GM12878 (cell line): ENCODE measurements at regions not wholly inside any gene's neighbourhood (a gene's known extent, or its start where the extent isn't known, plus 50 kb on each side); places are given as distances from the start of the nearest gene placed in this dataset.

Experiments
- ATAC-seq: fragments of 200-7000 bp; cut with Tn5 transposase; 3 replicates; pipeline ENCODE4 v1.9.1; 2020; ENCODE audit warnings: mild to moderate bottlenecking, moderate library complexity
- BruUV-seq: library from RNA; stranded (reverse); fragments of 400-500 nt; replicated peaks from 2 replicates; lab custom pipeline; 2021; lab: Mats Ljungman, UMichigan
- CTCF ChIA-PET: fragments of 300-600 bp; sonication (Branson Sonifier 250); formaldehyde crosslinking; extraction: SDS; loops from one replicate; lab custom pipeline; 2021; ENCODE audit warnings: inconsistent platforms; lab: Yijun Ruan, JAX
- POLR2A ChIA-PET: fragments of 350-600 bp; formaldehyde crosslinking; extraction: SDS; loops from one replicate; lab custom pipeline; 2021; ENCODE audit warnings: inconsistent platforms; lab: Charles Lee
- RAD21 ChIA-PET: fragments of 300-600 bp; sonication (Branson Sonifier 250); formaldehyde crosslinking; loops from one replicate; lab custom pipeline; 2023; ENCODE audit warnings: antibody characterized with exemption; ENCODE audit not compliant: unreplicated experiment; lab: Charles Lee
- SMC1A ChIA-PET: fragments of 300-600 bp; sonication (Branson Sonifier 250); formaldehyde crosslinking; loops from one replicate; lab custom pipeline; 2023; ENCODE audit not compliant: unreplicated experiment, uncharacterized antibody; lab: Charles Lee
- DNase-seq: peaks from one replicate; pipeline ENCODE4 v3.0.0-alpha.2; 2011; ENCODE audit warnings: low read depth, low spot score
- FAIRE-seq: peaks from 3 replicates; lab custom pipeline; 2011; peaks lifted over from hg19 to GRCh38; lab: Jason Lieb, UNC
- H2AFZ ChIP-seq: 2 replicates; pipeline ENCODE4 v1.6.0; 2011; ENCODE audit warnings: low read depth, low read length, control low read depth; ENCODE audit not compliant: control insufficient read depth
- H3K27ac ChIP-seq: 2 replicates; pipeline ENCODE4 v1.5.1; 2011; ENCODE audit warnings: control low read depth; ENCODE audit not compliant: control insufficient read depth, insufficient read depth
- H3K27me3 ChIP-seq, 2 experiments: replicated peaks in 1 of 2; 2 replicates each; pipeline versions ENCODE4 v1.6.0 to v1.6.1; 2011; ENCODE audit warnings: low read length in 1 of 2; ENCODE audit not compliant: control insufficient read depth in 2 of 2, insufficient read depth in 2 of 2
- H3K36me3 ChIP-seq, 2 experiments: 2 replicates each; pipeline ENCODE4 v1.5.1; 2011; ENCODE audit warnings: low read length in 1 of 2; ENCODE audit not compliant: control insufficient read depth in 2 of 2, insufficient read depth in 2 of 2
- H3K4me1 ChIP-seq: 2 replicates; pipeline ENCODE4 v1.6.1; 2011; ENCODE audit warnings: mild to moderate bottlenecking, low read length, moderate library complexity, mixed read lengths; ENCODE audit not compliant: control insufficient read depth, insufficient read depth
- H3K4me2 ChIP-seq: 2 replicates; pipeline ENCODE4 v1.6.0; 2011; ENCODE audit warnings: control low read depth; ENCODE audit not compliant: control insufficient read depth, insufficient read depth
- H3K4me3 ChIP-seq: fragments of 200-600 bp; sonication (generic); 2 replicates; pipeline ENCODE4 v1.5.1; 2016
- H3K79me2 ChIP-seq: 2 replicates; pipeline ENCODE4 v1.6.0; 2011; ENCODE audit warnings: low read length; ENCODE audit not compliant: control insufficient read depth, insufficient read depth
- H3K9ac ChIP-seq: 2 replicates; pipeline ENCODE4 v1.8.0; 2011; ENCODE audit warnings: low read length, control low read depth, mixed read lengths; ENCODE audit not compliant: control insufficient read depth, insufficient read depth
- H3K9me3 ChIP-seq: replicated peaks from 3 replicates; pipeline ENCODE4 v1.5.1; 2011; ENCODE audit warnings: mild to moderate bottlenecking, low read length; ENCODE audit not compliant: control insufficient read depth, insufficient read depth
- H4K20me1 ChIP-seq: 2 replicates; pipeline ENCODE4 v1.6.0; 2011; ENCODE audit not compliant: control insufficient read depth, insufficient read depth
- CBX3 ChIP-seq: fragments of 200-600 bp; sonication (generic); IDR thresholded peaks from 2 replicates; pipeline ENCODE4 v1.6.1; 2016; ENCODE audit warnings: low read depth, borderline replicate concordance
- CEBPB ChIP-seq, 2 experiments: fragments of 150-350 bp in 1 of 2; IDR thresholded peaks; 2 replicates each; pipeline ENCODE4 v1.6.1; 2012 to 2014; ENCODE audit warnings: low read depth in 2 of 2, low read length in 2 of 2, borderline replicate concordance in 1 of 2, inconsistent platforms in 1 of 2
- CHD2 ChIP-seq: IDR thresholded peaks from 2 replicates; pipeline ENCODE4 v1.6.1; 2011; ENCODE audit warnings: low read depth, low read length, improper control_type of control experiment, borderline replicate concordance
- E2F4 ChIP-seq: IDR thresholded peaks from 2 replicates; pipeline ENCODE4 v1.6.1; 2012; ENCODE audit warnings: low read depth, low read length, improper control_type of control experiment
- EGR1 ChIP-seq, 2 experiments: IDR thresholded peaks; 1 replicate in 1 of 2; 2 replicates in 1 of 2; pipeline ENCODE4 v1.6.1; 2011 to 2012; ENCODE audit warnings: low read depth in 2 of 2, low read length in 2 of 2, borderline replicate concordance in 1 of 2, mild to moderate bottlenecking in 1 of 2, moderate library complexity in 1 of 2
- JUND ChIP-seq: IDR thresholded peaks from 2 replicates; pipeline ENCODE4 v1.6.1; 2012; ENCODE audit warnings: low read depth, mild to moderate bottlenecking, low read length, improper control_type of control experiment, moderate library complexity
- MTA3 ChIP-seq: IDR thresholded peaks from 2 replicates; pipeline ENCODE4 v1.6.1; 2012; ENCODE audit warnings: low read length, inconsistent platforms, borderline replicate concordance
- RAD21 ChIP-seq: IDR thresholded peaks from 2 replicates; pipeline ENCODE4 v1.6.1; 2011; ENCODE audit warnings: mild to moderate bottlenecking, low read depth, low read length, moderate library complexity; ENCODE audit not compliant: insufficient read depth
- RAD51 ChIP-seq: fragments of 450-650 bp; IDR thresholded peaks from 2 replicates; pipeline ENCODE4 v1.6.1; 2016; ENCODE audit warnings: moderate library complexity, mild to moderate bottlenecking, inconsistent platforms
- SPI1 ChIP-seq: IDR thresholded peaks from 2 replicates; pipeline ENCODE4 v1.6.1; 2011; ENCODE audit warnings: low read depth, mild to moderate bottlenecking, low read length, moderate library complexity, borderline replicate concordance; ENCODE audit not compliant: insufficient read depth
- TCF12 ChIP-seq: IDR thresholded peaks from 2 replicates; pipeline ENCODE4 v1.6.1; 2011; ENCODE audit warnings: low read depth, mild to moderate bottlenecking, low read length
- ZBED1 ChIP-seq: IDR thresholded peaks from 2 replicates; pipeline ENCODE4 v1.6.1; 2016; ENCODE audit warnings: borderline replicate concordance
- ZNF622 ChIP-seq: fragments of 450-650 bp; IDR thresholded peaks from 2 replicates; pipeline ENCODE4 v1.6.1; 2017; ENCODE audit warnings: mild to moderate bottlenecking, inconsistent platforms
- ZZZ3 ChIP-seq: IDR thresholded peaks from 2 replicates; pipeline ENCODE4 v1.6.1; 2011; ENCODE audit warnings: low read depth; ENCODE audit not compliant: control insufficient read depth, insufficient read length
- WGBS: methylation state at CpG from one replicate; pipeline ENCODE4 v1.1.6; 2016; ENCODE audit warnings: low lambda C conversion rate; ENCODE audit not compliant: insufficient replicate concordance, insufficient coverage; ENCODE audit errors: missing lambda C conversion rate; 5-methylcytosine and 5-hydroxymethylcytosine counted together
- in situ Hi-C: fragments of 300-500 bp; cut with MboI; formaldehyde crosslinking; loops from 9 replicates; pipeline ENCODE4 v1.14.3; 2018; ENCODE audit warnings: mixed read lengths
- intact Hi-C: fragments of 100-400 bp; cut with micrococcal nuclease; formaldehyde crosslinking; loops from one replicate; pipeline ENCODE4 v1.14.2; 2022; ENCODE audit not compliant: unreplicated experiment
- TF ChIP-seq, protein P1 (sequence below): fragments of 150-350 bp; IDR thresholded peaks from 2 replicates; pipeline ENCODE4 v1.6.1; 2016; ENCODE audit warnings: low read depth, low read length

GRCh38 chrX:142149919-142150318 lies 55.2 kb downstream of the MAGEC2 start:
- DNase-seq = no peak
- TF ChIP-seq ZNF622 (no peak), ZZZ3 (no peak), E2F4 (no peak), SPI1 (no peak), MTA3 (no peak), EGR1 (IDR thresholded peaks at IDR 0.05; ENCODE audit: borderline replicate concordance in 1 of 2, low read depth in 2 of 2, low read length in 2 of 2) (no peak), RAD51 (no peak)
- intact Hi-C loops (no loop called here), in situ Hi-C loops (no loop called here)
- no peaks in the 10 kb centered on the region for H4K20me1 ChIP-seq
- no peak for ATAC-seq
- RAD21 ChIA-PET = no interaction called here
- H2AFZ ChIP-seq = no peak overlapping the region
- CTCF ChIA-PET = no interaction called here
- POLR2A ChIA-PET = no interaction called here
- no peaks in the 10 kb centered on the region for H3K4me1 ChIP-seq
- no peaks in the 10 kb centered on the region for H3K27me3 ChIP-seq
- 22% methylated on average over 7 of the region's 7 CpGs for WGBS
- H3K79me2 ChIP-seq = no peaks in the 10 kb centered on the region
- H3K4me2 ChIP-seq = no peak overlapping the region
- no peak for FAIRE-seq
- H3K9ac ChIP-seq = no peak overlapping the region
- H3K9me3 ChIP-seq = no peaks in the 10 kb centered on the region
- no peak overlapping the region for H3K4me3 ChIP-seq
- no peak overlapping the region for H3K27ac ChIP-seq
- SMC1A ChIA-PET = interaction anchor here (0.6 kb wide), 1 partner anchor 1246 kb away, joined by 5 read pairs; no protein-coding TSS in a partner anchor
- BruUV-seq = no TSS peak
- H3K36me3 ChIP-seq = no peaks in the 10 kb centered on the region

- DNase-seq = no peak
- no peaks in the 10 kb centered on the region for H3K36me3 ChIP-seq
- ChIA-PET SMC1A (no interaction called here), POLR2A (no interaction called here), RAD21 (no interaction called here), CTCF (no interaction called here)
- H3K4me2 ChIP-seq = no peak overlapping the region
- H3K79me2 ChIP-seq = no peaks in the 10 kb centered on the region
- H3K9me3 ChIP-seq = no peaks in the 10 kb centered on the region
- H2AFZ ChIP-seq = no peak overlapping the region
- H3K4me3 ChIP-seq = no peak overlapping the region
- in situ Hi-C loops = no loop called here
- intact Hi-C loops = no loop called here
- WGBS = 0% methylated on average over 2 of the region's 2 CpGs
- H3K9ac ChIP-seq = no peak overlapping the region
- ATAC-seq = no peak
- BruUV-seq = no TSS peak
- no peaks in the 10 kb centered on the region for H4K20me1 ChIP-seq
- H3K27me3 ChIP-seq = no peaks in the 10 kb centered on the region
- H3K27ac ChIP-seq = no peak overlapping the region
- no peaks in the 10 kb centered on the region for H3K4me1 ChIP-seq
- FAIRE-seq = no peak
- no peak for TF ChIP-seq ZBED1
- TF ChIP-seq JUND = no peak
- TF ChIP-seq, protein P1, sequence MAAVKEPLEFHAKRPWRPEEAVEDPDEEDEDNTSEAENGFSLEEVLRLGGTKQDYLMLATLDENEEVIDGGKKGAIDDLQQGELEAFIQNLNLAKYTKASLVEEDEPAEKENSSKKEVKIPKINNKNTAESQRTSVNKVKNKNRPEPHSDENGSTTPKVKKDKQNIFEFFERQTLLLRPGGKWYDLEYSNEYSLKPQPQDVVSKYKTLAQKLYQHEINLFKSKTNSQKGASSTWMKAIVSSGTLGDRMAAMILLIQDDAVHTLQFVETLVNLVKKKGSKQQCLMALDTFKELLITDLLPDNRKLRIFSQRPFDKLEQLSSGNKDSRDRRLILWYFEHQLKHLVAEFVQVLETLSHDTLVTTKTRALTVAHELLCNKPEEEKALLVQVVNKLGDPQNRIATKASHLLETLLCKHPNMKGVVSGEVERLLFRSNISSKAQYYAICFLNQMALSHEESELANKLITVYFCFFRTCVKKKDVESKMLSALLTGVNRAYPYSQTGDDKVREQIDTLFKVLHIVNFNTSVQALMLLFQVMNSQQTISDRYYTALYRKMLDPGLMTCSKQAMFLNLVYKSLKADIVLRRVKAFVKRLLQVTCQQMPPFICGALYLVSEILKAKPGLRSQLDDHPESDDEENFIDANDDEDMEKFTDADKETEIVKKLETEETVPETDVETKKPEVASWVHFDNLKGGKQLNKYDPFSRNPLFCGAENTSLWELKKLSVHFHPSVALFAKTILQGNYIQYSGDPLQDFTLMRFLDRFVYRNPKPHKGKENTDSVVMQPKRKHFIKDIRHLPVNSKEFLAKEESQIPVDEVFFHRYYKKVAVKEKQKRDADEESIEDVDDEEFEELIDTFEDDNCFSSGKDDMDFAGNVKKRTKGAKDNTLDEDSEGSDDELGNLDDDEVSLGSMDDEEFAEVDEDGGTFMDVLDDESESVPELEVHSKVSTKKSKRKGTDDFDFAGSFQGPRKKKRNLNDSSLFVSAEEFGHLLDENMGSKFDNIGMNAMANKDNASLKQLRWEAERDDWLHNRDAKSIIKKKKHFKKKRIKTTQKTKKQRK = no peak
- TF ChIP-seq CEBPB (IDR thresholded peaks at IDR 0.05; ENCODE audit: borderline replicate concordance in 1 of 2, low read depth in 2 of 2, low read length in 2 of 2) = no peak
- no peak for TF ChIP-seq RAD21
- TF ChIP-seq CBX3 = no peak
- TF ChIP-seq CHD2 = no peak
- no peak for TF ChIP-seq TCF12
These were observed 70.6 kb downstream of the MAGEC2 start for GRCh38 chrX:142134533-142134932.
